NCI-H2196 (cell line): ENCODE measurements at regions not wholly inside any gene's neighbourhood (a gene's known extent, or its start where the extent isn't known, plus 50 kb on each side); places are given as distances from the start of the nearest gene placed in this dataset.

ENCODE experiments used
- DNase-seq: peaks from one replicate; lab custom pipeline; 2025; ENCODE audit not compliant: unreplicated experiment; lab: John Stamatoyannopoulos, UW

DNA sequence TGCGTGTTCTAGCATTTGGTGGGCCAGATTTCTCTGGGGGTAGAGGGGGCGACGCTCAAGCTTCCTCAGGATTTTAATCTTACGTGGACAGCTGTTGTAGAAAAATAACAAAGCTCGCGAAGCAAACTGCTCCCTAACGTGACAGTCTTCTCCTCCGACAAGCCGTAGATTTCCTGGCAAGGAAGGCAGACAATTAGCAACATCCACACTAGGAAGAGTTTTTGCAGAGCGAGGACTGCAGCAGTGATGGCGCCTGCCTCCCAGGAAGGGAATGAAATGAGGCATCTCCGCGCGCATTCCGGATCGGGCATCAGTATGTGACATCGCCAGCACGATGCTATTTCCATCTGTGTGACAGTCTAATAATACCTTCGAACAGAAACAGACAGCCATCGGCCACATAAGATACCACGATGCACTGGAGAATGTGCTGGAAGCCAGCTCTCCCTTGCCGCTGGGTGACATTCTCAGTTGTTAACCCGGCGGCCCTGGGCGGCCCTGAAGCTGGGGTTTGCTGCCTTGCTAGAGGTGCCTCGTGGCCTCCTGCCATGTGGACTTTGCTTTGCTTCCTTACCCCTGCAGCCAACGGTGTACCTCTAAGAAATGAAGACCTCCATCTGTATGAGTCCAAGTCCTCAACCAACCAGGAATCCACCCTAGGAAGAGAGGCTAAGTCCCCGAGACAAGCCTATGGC is 101.8 kb upstream of the AGAP1 start:
- DNase-seq = no peak

GRCh38 chr2:235394278-235394828 is 99.5 kb upstream of the AGAP1 start:
- DNase-seq = no peak

DNA sequence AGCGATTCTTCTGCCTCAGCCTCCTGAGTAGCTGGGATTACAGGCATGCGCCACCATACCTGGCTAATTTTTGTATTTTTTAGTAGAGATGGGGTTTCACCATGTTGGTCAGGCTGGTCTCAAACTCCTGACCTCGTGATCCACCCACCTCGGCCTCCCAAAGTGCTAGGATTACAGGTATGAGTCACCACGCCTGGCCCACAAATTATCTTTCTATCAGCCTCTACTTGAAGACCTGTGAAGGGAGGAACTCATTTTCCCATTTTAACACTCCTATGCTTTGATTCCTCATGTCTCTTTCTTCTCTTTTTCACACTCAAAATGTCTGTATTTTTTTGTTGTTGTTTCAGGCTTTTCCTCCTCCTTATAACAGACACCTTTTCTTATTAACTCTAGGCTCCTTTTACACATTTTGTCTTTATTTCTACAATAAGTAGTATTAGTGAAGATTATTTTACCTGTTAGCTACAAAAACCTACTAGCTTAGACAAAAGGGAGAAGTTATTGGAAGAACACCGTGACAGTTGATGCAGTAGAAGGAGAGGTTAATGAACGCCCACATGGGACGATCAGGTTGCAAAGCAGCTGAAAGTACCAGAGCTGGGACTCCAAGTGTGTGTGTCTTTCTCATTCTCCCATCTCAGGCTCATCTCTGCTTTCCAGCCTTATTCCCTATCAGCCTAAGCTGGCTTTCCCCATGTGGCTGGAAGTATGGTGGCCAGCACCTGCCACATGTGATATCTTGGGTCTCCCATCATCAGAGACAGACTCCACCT is 97.6 kb upstream of the AGAP1 start:
- DNase-seq = no peak

- no peak for DNase-seq
Observed at GRCh38 chr2:235398321-235398720, 95.5 kb upstream of the AGAP1 start.

- DNase-seq = no peak
Observed at GRCh38 chr2:235399895-235400294, 93.9 kb upstream of the AGAP1 start.

GRCh38 chr2:235402422-235402821 is 91.4 kb upstream of the AGAP1 start:
- no peak for DNase-seq

DNA sequence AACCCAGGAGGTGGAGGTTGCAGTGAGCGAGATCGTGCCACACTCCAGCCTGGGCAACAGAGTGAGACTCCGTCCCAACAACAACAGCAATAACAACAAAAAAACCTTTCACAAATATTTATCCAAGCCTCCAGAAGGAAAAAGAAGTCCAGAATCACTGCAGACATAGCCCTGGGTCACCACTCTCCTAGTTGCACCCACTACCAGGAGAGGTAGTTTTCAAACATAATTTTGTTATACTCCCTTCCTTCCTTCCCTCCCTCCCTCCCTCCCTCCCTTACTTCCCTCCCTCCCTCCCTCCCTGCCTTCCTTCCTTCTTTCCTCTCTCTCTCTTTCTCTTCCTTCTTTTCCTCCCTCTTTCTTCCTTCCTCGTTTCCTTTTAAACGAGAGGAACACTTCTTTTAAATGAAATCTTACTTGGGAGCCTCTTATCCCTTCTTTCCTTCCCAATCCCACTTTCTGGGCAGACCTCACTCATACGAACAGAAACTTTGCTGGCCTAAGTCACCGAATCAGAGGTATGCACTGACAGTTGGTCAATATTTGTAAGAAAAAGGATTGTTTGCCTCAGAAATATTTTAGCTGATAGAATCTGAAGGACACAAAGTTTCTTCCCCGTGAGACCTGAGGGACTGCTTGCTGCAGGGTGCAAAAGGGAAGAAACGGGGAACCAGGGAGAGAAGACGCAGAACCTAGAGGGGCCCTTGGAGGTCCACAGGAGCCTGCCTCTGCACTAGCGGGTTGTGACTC is 88.1 kb upstream of the AGAP1 start:
- DNase-seq = no peak

DNA sequence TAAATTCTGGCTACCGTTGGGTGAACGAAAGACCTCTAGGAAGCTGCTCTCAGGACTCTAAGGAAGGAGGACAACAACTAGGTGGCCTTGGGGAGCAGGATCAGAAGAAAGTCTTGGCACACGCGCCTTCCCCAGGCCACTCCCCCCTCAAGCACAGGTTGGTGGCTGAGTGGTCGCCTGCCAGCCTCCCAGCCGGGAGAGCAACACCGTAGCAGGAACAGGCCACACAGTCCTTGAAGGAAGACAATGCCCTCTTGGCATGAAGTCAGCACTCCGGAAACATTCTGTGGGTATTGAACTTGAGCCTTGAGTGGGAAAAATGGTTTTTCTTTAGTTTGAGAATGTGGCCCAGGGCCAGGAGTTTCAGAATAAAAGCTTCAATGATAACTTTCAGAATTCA is 87.4 kb upstream of the AGAP1 start:
- peak; percentile 68 for DNase-seq

- DNase-seq = no peak
Observed at GRCh38 chr2:235411905-235412485, 81.8 kb upstream of the AGAP1 start.

GRCh38 chr2:235413064-235413463 is 80.8 kb upstream of the AGAP1 start:
- DNase-seq = no peak

DNA sequence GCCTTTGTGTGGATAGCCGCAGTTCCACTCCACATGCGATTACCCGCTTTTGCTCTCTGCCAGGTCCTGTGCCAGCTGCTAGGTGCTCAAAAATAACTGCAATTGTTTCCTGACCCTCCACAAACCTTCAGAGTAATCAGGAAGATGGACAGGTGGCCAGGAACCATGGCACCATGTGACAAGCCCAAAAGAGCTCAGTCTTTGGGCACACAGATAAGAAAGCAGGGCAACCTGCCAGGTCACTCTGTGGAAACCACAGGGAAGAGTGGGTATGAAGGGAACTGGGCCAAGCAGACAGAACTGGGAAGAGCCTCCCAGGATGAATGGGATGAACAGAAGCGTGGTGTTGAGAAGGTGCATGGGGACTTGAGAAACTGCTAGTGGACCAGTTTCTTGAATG is 79.4 kb upstream of the AGAP1 start:
- peak; percentile 90 for DNase-seq

DNA sequence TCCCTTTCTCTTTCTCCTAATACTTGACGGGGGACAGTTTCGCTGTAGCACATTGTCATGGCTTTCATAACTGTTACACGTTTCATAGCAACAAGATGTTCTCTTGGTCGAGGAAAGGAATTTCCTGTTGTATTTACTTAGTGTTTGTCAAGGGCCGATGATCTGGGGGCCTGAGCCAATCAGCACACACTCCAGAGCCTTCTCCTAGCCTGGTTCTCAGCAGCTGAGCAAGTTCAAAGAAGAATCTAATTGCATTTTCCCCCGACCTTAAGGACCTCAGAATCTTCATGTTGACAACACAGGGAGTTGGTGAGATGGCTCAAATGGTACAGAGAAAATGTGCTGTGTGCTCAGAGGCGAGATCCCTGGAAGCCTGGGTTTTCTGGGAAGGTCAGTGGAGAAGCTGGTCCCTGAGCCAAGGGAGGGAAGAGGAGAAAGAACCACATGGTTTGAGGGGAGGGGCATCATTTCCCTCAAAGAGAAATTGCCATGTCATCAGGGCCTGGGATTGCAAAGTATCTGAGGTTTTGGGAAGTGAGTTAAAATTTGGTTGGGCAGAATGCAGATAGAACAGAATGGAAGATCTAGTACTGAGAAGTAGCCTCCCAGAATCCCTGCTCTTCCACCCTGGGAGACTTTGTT is 76.9 kb upstream of the AGAP1 start:
- DNase-seq = peak; percentile 27

DNA sequence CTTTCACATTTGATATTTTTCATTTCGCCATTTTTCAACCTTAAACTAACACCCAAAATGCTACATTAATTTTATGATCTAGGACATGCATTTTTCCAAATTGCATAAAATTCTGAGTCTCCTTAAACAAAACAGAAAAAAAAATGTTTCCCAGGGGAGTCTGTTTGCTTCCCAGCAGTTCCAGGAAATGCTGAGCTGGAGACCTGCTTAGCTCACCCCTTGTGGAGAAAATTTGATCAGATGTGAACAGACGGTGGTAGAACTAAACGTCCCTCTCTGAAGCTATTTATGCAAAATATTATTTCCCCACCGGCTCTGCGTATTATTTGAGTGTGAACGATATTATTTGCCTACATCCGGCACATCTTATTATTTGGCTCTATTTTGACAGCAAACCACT is 74.9 kb upstream of the AGAP1 start:
- no peak for DNase-seq

DNA sequence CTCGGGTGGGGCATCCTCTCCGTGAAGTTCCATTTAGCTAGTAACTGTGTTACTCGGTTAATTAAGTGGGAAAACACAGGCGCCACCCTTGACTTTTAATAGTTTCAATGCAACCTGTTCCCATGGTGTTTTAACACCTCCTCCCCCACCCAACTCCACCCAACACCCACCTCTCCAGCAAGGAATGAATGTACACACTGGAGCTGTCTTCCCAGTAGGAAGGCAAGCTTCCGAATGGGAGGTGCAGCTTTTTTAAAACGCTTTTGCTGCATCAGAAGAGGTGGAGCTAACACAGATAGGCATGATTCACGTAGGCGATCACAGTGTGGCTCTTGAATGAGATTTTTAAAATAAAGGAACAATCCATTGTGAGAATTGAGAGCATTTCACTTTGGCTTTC is 73.8 kb upstream of the AGAP1 start:
- DNase-seq = no peak

- peak; percentile 79 for DNase-seq
Observed at GRCh38 chr2:235421618-235422017, 72.2 kb upstream of the AGAP1 start.

- no peak for DNase-seq
Observed at GRCh38 chr2:235430366-235431083, 63.3 kb upstream of the AGAP1 start.

DNA sequence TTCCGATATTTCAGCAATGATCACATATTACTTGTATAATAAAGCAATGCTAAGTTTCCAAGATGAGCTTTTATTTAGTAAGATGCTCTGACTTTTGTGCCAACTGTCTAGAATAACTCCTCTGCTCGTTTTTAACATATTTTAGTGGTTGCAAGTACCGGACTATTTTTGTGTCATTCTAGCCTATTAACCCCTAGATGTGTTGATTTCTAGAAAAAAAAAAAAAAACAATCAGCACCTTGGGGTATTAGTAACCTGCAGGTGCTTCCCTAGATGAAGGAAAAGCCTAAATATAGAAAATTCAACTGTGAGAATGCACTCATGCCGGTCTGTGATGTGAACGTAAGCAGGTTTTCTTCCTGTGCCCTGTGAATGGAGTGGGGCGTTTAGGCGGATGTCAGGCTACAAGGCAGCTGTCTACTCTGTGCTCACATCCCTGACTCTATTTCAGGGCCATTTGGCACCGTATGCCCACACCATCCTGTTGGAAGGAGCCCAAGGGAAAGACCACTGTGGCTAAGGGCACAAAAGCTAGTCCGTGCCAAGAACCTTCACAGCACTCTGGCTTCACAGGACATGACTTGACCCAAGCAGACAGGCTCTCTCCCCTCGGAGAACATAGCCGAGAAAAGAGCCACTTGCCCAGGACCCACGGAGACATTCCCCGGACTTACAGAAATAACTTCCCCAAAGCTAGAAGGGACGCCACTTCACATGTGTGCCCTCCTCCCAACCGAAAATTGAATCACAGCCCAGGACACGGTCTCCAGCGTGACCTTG is 60.9 kb upstream of the AGAP1 start:
- DNase-seq = no peak

DNA sequence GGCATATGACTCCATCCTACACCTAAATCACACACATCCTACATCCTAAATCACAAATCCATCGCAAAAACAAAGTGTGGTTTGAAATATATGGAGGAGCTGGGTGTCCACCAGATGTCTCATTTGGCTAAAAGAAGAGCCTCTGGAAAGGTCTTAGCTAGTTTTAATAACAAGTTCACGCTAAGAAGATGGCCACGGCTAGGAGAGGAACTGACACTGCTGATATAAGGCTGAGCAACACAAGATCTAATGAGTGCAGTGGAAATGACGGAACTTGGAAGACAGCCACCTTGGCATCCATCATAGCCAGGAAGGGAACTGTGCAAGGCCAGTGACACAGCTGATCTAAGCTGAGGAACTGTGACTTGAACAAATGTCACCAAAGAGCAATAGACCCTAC is 60.0 kb upstream of the AGAP1 start:
- peak; percentile 30 for DNase-seq

GRCh38 chr2:235439959-235440662 is 53.7 kb upstream of the AGAP1 start:
- no peak for DNase-seq
